Activated CD4-positive, alpha-beta T cell treated with anti-CD3 and anti-CD28 coated beads, Interleukin-2, amount 50 U/mL, for 16 hours (primary cell): ENCODE measurements at regions not wholly inside any gene's neighbourhood (a gene's known extent, or its start where the extent isn't known, plus 50 kb on each side); places are given as distances from the start of the nearest gene placed in this dataset.
A peak's percentile ranks its signal among the peaks of the same experiment; 100 is the strongest.

Experiments used
- DNase-seq: peaks from one replicate; pipeline ENCODE4 v3.0.0-alpha.2; 2020

DNA sequence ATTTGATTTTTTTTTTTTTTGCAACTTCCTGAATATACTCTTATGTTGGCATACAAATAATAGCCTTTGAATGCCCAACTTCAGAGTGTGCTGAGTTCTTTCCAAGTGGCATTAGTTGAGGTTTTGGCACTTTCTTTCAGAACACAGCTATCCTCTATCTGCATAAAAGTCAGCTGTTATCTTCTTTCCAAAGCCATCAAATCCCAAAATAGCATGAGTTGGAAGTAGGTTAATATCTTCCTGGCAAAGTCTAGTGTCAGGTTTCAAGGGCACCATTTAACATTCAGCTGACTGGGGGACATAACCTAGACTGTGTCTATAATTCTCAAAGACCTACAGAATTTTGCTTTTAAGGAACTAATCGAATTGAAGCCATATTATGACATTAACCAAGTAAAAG, 223.9 kb downstream of the PLPP3 start:
- no peak for DNase-seq

DNA sequence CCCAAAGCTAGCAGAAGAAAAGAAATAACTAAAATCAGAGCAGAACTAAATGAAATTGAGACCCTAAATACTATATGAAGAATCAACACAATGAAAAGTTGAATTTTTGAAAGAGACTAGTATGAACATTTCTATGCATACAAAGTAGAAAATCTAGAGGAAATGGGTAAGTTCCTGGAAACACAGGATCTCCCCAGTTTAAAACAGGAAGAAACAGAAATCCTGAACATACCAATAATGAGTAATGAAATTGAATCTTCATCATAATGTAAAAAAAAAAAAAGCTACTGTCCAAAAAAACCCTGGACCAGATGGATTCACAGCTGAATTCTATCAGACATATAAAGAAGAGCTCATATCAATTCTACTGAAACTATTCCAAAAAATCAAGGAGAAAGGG, 233.5 kb downstream of the PLPP3 start:
- no peak for DNase-seq

DNA sequence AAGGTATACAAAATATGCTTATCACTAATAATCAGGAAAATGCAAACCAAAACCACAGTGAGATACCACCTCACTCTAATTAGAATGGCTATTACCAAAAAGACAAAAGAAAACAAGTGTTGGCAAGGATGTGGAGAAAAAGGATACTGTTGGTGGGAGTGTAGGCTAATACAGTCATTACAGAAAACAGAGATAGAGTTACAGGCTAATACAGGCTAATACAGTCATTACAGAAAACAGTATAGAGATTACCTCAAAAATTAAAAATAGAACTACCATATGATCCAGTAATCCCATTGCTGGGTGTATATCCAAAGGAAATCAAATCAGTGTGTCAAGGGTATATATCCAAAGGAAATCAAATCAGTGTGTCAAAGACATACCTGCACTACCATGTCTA, 238.4 kb downstream of the PLPP3 start:
- no peak for DNase-seq

DNA sequence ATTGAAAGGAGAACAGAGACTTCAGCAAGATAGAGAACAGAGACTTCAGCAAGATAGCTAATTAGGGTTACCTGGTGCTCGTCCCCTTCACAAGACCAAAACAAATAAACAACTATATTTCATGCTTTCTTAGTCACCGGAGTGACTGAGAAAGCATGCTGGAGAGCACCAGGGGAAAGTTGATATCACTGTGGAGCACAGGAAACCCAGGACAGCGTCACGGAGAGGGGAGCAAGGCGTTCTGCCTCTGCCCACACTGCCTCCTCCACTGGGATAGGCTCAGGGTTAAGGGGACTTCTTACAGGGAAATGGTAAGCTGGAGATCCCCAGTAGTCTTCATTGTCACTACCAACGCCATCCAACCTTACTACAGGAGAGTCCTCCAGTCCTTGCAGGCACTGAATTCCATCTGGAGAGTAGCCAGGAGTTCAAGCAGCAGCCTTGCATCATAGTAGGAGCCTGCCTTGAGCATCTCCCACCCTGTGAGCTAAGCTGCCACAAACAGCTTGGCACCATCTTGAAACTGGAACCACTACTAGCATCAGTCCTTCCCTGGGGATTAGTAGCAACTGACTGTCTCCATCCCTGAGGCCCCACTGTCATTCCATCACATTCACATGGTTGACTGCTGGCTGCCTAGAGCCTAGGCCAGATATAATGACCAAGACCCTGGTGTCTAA, 239.4 kb downstream of the PLPP3 start:
- DNase-seq: no peak

DNA sequence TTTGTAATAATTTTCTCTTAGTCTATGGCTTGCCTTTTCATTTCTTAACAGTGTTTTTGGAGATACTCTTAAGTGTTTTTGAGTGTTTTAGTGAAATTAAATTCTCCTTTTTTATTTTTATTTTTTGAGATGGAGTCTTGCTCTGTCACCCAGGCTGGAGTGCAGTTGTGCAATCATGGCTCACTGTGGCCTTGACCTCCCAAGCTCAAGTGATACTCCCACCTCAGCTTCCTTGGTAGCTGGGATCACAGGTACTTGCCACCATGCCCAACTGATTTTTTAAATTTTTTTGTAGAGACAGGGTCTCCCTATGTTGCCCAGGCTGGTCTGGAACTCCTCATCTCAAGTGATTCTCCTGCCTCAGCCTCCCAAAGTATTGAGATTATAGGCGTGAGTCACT, 240.3 kb downstream of the PLPP3 start:
- DNase-seq: no peak

DNA sequence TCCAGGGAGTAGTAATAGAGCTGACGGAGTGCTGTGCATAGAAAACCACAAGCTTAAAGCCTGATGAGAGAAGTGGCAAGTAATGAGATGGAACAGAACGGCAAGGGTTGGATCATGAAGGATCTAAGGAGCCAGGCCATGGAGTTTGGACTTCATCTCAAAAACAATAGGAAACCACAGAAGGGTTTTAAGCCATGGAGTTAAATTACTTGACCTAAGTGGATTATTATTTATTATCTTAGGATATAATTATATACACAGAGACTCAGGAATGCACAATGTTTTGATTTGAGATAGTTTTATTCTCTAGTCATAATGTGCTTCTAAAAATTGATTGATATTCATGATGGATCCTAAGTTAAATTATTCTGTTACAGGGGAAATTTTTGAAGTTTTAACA, 242.4 kb downstream of the PLPP3 start:
- DNase-seq: no peak

DNA sequence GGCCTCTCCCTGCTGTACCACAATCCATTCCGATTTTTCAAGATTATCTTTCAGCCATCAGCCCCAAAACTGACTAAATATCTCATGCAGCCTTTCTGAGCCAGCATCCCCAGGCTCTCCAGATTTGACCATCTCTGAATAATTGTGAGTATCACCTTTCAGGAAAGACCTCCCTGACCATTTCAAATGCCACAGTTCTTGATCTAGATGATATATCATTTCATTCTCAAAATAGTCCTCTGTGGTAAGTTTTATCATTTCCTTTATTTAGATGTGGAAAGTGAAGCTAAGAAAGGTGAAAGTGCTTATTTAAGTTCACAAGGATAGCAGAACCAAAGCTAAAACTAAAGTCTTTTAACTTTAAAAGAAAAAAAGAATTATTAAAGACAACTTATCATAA, 244.0 kb downstream of the PLPP3 start:
- DNase-seq: no peak

DNA sequence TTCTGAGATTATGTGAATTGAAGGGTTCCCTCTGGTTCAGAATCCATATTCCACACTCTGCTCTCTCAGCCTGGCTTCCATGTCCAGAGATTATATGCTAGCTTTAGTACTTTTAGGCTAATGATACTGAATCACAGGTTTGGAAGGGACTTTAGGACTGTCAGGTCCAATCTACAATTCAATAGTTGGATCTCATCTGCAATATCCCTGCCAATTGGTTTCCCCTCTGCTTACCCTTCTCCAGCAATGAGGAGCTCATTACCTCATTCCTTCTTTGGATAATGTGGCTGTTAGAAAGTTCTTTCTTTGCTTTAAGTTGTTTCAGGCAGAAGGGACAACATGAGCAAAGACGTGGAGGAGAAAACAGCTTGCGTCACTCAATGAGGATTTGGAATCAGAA, 245.3 kb downstream of the PLPP3 start:
- no peak for DNase-seq

DNA sequence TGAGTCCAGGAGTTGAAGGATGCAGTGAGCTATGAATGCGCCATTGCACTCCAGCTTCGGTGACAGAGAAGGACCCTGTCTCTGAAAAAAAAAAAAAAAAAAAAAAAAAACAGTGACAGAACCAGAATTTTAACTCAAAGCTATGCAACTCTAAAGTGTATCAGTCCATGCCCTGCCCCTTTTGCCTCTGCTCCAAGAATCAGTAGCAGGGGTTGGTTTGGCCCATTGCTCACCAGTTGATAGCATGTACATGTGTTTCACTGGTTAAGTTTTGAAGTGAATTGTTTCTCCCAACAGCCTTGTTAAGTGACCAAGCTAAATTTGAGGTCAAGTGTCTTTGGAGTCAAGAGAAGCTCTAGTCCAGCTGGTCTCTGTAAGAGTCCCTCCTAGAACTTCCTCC, 245.9 kb downstream of the PLPP3 start:
- no peak for DNase-seq

DNA sequence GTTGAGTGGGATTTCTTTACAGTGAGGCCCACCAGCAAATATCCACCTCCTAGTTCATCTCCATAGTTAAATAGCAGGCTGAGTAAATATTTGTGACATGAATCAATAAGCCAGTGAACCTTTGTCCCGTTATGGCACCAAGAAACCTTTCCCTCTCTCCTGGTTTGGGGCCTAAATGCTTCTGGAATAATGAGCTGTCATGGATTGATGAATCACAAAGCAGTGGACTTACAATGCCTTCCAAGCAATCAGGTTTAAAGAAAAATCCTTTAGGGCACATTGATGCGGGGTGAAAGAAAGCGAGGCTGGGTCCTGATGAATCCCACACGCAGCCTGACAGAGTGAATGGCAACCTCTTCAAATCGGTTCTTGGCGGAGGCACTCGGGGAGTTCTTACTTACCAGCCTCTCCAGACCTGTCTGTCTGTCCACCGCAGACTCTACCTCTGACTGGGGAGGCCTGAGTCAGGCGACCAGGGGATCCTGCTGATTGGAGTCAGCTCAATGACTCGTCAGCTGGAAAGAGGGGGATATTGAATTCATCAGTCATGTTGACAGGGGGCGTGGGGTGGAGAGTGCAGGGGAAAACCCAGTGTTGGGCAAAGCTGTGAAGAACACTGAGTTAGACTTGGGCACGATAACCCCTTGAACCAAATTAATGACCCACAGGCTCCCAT, 247.3 kb downstream of the PLPP3 start:
- DNase-seq: no peak

DNA sequence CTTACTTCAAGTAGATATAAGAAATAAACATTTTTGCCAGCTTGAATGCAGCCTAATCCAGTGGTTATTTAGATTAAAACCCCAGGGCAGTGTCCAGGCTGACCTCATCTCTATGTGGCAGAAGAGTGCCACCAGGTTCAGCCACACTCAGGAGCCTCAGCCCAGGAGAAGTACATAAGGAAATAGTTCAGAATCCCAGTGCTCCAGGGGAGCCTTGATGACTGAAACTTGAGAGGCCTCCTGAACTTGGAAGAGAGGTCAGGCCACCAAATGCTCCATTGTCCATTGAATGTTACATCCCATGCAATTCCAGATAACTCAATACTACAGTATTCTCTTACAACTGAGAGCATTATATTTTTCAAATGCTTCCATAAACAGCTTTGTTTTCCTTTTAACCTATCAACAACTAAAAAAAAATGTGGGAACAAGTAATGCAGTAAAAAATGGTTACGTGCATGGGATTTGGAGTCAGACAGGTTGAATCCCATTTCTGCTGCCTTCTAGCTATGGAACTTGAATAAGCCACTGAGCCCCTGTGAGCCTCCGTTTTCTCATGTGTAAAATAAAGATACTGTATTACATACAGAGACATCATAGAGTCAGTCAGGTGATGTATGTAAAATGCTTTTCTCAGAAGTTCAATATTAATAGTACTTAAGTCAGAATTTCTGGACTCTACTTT, 248.0 kb downstream of the PLPP3 start:
- DNase-seq: no peak

DNA sequence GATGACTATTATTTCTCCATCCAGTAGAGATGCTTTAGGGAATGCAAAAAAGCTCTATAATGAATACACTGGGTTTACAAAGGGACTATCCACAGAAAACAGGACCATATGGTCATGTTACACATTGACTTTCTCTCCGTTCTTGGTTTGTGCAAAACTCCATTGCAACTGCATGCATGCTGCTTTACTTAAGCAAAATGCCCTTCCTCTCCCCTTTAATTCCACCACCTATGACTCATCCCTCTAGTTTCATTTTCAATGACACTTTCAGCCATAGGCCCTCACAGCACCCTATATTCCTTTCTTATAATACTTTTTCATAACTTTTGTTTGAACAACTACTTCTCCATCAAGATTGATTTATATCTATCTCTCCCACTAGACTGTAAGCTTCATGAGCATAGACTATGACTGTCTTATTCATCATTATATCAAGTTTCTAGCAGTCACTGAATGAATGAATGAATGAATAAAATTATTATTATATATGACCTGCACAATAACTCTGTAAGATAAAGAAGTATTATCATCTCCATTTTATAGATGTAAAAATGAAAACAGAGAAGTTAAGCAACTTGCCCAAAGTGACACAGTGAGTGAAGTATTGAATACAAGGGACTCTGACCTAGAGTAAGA, 248.9 kb downstream of the PLPP3 start:
- DNase-seq: peak; percentile 50

DNA sequence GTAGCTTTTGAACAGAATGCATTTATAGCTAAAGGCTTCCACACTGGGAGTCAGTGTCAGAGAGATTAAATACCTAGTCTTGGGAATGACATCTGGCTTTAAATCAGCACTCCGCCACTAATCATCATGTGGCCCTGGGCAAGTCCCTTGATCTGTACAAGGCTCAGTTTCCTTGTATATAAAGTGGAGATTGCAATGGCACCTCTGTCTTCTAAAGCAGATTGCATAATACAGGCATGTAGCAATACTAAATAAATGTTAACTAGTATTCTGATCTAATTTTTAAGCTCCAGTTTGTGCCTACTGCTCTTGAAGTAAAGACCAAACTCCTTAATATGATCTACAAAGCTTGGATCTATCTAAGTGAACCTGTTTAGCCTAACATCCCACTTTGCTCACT, 249.4 kb downstream of the PLPP3 start:
- DNase-seq: no peak

DNA sequence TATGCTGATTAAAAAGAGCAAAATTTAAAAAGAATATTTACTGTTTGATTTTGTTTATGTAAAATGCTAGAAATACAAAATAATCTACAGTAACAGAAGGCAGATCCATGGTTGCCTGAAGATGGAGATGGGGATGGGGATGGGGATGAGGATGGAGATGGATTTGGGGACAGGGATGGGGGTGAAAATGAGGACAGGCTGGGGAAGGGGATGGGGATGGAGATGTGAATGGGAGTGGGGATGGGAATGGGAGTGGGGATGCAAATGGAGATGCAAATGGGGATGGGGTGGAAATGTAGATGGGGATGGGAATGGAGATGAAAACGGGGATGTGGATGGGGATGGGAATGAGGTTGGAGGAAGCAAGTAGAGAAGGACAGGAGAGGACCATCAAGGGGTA, 252.2 kb downstream of the PLPP3 start:
- no peak for DNase-seq

DNA sequence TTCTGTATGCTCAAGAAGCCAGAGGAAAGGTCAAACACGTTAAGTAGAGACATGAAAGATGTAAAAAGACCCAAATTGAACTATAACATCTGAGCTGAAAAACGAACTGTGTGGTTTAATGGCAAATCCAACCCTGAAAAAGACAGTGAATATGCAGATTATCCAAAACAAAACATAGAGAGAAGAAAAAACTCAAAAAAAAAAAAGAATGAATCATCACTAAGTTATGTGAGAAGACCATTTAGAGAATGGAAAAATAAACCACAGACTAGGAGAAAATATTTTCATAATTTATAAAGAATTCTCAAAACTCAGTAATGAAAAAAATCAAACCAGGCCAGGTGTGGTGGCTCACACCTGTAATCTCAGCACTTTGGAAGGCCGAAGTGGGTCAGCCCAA, 253.3 kb downstream of the PLPP3 start:
- no peak for DNase-seq

DNA sequence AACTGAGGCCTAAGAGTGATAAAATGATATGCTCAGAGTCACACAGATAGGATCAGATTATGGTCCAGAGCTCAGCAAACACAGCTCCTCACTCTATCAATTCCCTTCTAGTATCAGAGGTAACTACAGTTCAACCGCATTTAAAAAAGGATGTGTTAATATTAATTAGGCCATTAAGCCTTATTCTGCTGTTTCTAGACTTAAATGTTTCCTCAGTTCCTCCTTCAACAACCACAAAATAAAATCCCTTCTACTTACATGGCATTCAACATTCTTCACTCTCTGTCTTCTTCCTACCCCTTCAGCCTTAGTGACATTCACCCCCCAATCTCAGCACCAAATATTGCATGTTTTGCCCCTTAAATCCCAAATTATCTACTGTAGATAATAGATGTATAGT, 254.9 kb downstream of the PLPP3 start:
- DNase-seq: no peak

DNA sequence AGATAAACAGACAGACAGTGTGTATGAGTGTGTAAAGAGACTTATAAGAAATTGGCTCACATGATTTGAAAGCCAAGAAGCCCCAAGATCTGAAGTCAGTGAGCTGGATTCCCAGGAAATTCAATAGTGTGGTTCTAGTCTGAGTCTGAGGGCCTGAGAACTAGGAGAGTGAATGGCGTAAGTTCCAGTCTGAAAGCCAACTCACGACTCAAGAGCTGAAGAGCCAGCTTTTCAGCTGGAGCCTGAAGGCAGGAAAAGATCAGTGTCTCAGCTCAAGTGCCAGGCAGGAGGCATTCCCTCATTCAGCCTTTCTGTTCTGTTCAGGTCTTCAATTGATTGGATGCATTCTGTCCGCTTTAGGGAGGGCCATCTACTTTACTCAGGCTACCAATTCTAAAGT, 257.2 kb downstream of the PLPP3 start:
- no peak for DNase-seq

DNA sequence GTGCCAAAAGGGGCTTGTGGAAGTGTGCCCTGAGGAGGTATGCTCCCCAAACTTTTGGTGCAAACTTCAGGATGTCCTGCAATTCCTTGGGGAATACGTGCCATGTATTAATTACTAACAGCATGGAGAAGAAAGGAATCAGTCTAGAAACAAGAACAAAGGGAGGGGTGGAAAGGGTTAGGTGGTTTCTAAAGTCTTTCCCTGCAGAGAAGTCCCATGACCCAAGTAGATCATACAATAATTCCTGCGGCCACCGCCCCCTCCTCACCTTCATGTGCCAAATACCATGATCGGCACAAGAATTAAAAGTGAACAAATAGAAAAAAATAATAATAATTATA, 258.2 kb downstream of the PLPP3 start:
- DNase-seq: no peak

DNA sequence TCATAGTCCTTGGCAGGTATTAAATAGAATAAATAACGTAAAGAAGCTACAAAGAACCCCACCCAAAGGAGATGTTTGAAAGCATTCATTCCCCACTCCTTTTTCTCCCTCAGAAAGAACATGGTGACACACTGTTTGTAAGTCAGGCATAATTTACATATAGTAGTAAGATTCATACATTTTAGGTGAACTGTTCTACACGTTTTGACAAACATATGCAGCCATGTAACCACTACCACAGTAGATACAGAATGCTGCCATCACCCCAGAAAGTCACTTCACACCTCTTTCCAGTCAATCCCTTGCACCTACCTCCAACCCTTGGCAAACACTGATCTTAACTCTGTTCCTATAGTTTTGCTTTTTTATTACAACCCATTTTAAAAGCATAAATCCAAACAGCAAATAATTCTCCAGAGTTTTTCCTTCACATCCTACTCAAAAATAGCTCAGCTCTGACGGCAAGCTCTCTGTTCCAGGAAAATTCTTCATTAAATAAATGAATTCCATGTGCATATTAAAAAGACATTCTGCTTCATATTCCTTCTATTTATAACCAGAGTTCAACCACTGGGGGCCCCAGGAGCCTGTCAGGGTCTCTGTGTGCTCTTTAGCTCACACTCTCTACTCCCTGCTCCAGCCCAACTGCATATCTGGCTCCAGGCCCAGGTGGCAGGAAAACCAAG, 258.8 kb downstream of the PLPP3 start:
- DNase-seq: no peak

DNA sequence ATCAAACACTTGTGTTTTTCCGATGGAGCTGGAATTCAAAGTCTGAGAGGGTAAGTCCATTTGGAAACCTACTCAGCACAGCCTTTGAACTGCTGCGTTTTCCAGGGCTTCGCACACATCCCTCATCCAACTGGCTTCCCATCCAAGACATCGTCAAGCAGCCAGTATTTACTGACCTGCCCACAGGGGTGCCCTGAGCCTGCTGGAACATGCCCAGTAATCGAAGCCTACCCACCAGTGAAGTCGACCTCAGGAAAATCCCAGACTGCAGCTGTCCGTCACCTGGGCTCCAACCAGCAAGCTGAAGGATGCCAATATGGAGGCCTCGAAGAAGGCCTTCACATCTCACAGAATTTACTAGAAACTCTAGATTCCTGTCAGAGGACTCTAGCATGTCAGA, 261.6 kb downstream of the PLPP3 start:
- DNase-seq: no peak

DNA sequence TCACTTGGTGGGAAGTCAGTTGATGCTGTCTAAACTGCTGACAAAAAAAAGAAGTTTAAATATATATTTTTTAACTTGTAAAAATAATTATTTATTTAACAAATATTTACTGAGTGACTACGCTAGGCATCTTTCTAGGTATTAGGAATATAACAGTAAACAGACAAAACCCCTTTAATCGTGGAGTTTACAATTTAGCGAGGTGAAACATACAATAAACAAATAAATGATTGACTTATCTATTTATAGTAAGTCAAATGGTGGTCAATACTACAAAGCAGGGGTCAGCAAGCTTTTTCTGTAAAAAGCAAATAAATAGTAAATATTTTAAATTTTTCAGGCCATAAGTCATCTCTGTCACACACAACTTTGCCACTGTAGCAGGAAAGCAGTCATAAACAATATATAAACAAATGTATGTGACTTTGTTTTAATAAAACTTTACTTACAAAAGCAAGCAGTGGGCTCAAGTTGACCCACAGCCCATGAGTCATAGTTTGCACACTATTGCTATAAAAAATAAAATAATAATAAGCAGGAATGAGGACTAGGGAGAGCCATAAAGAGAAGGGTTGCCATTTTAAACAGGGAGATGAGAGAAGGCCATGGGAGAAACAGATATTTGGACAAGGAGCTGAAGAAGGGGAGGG, 263.9 kb downstream of the PLPP3 start:
- no peak for DNase-seq

DNA sequence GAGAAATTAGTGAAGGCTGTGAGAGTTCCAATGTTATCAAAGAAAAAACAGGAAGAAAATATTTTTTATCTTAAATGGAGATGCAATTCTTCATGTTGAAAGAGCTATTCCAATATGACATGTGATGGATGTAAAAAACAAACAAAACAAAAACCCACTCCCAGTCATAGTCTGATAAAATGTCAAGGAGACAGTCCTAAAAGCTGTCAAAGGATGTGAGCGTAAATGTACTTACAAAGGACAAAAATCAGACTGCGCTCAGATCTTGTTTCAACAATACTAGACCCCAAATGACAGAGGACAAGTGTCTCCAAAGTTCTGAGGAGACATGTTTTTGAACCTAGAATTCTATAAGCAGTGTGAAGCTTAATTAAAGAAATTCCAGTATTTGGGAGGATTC, 265.8 kb downstream of the PLPP3 start:
- DNase-seq: no peak

DNA sequence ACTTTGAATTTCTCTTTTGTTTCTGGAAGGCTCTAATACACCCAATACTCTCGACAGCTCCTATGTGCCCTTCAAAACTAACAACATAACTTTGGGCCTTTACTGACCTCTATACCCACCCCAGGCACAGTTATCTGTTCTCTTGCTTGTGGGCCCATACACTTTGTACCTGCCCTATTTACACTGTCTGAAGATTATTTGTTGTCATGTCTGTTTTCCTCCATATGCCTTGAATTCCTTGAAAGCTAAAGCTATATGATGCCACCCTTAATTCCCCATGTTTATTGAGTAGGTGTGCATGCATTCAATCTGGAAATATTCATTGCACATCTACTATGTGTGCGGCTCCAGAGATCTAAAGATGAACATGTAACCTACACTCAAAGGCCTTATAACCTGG, 267.6 kb downstream of the PLPP3 start:
- no peak for DNase-seq
